A549 (cell line): ENCODE measurements at regions not wholly inside any gene's neighbourhood (a gene's known extent, or its start where the extent isn't known, plus 50 kb on each side); places are given as distances from the start of the nearest gene placed in this dataset.
"Not testable (repeated sequence)": the region's sequence is repeated elsewhere in the genome, so short reads cannot be mapped to it uniquely, and the experiment has no call there.

Experiments used
- ATAC-seq, 2 experiments: fragments of 200-7000 bp in 1 of 2; fragments of >200 bp in 1 of 2; cut with Nextera tagmentation in 1 of 2; cut with Tn5 transposase in 1 of 2; 3 replicates each; pipeline versions ENCODE4 v1.8.0 to v1.9.1; 2018 to 2020; ENCODE audit warnings: mild to moderate bottlenecking in 1 of 2, moderate library complexity in 1 of 2
- CTCF ChIA-PET: fragments of 300-600 bp; sonication (Branson Sonifier 250); formaldehyde crosslinking; extraction: SDS; loops from one replicate; lab custom pipeline; 2021; ENCODE audit warnings: antibody characterized with exemption, inconsistent platforms; lab: Yijun Ruan, JAX
- POLR2A ChIA-PET: fragments of 350-600 bp; formaldehyde crosslinking; extraction: SDS; loops from one replicate; lab custom pipeline; 2021; ENCODE audit warnings: antibody characterized with exemption, inconsistent platforms; lab: Yijun Ruan, JAX
- DNase-seq, 2 experiments: peaks; one replicate each; pipeline versions ENCODE4 v3.0.0 to v3.0.0-alpha.2; 2011 to 2016; ENCODE audit warnings: low read depth in 1 of 2, low spot score in 1 of 2
- FAIRE-seq: peaks from 2 replicates; lab custom pipeline; 2011; peaks lifted over from hg19 to GRCh38; lab: Jason Lieb, UNC
- H3K27ac ChIP-seq, 2 experiments: fragments of >200 bp; sonication (Bioruptor Twin); formaldehyde crosslinking; 3 replicates each; pipeline ENCODE4 v1.5.1; 2016 to 2017
- H3K4me1 ChIP-seq: fragments of >200 bp; sonication (Bioruptor Twin); formaldehyde crosslinking; 3 replicates; pipeline ENCODE4 v1.6.1; 2016
- H3K4me2 ChIP-seq: fragments of >200 bp; sonication (Bioruptor Twin); formaldehyde crosslinking; 3 replicates; pipeline ENCODE4 v1.6.1; 2016
- H3K4me3 ChIP-seq: fragments of >200 bp; sonication (Bioruptor Twin); formaldehyde crosslinking; 3 replicates; pipeline ENCODE4 v1.5.1; 2016
- H3K9me3 ChIP-seq: fragments of >200 bp; sonication (Bioruptor Twin); formaldehyde crosslinking; 3 replicates; pipeline ENCODE4 v1.6.1; 2016
- CBX8 ChIP-seq: fragments of 200-600 bp; sonication (generic); IDR thresholded peaks from 2 replicates; pipeline ENCODE4 v1.6.1; 2016
- CHD2 ChIP-seq: fragments of 150-350 bp; IDR thresholded peaks from 2 replicates; pipeline ENCODE4 v1.6.1; 2014; ENCODE audit warnings: low read length; ENCODE audit not compliant: partially characterized antibody
- E2F6 ChIP-seq: IDR thresholded peaks from 2 replicates; pipeline ENCODE4 v1.6.1; 2012; ENCODE audit warnings: low read depth, borderline replicate concordance
- EHF ChIP-seq: fragments of 250-450 bp; sonication (Bioruptor Pico); IDR thresholded peaks from 2 replicates; pipeline ENCODE4 v1.5.0; 2020; ENCODE audit warnings: mild to moderate bottlenecking
- EHMT2 ChIP-seq: fragments of 200-600 bp; sonication (generic); IDR thresholded peaks from 2 replicates; pipeline ENCODE4 v1.6.1; 2016; ENCODE audit warnings: antibody characterized with exemption, low read depth, mild to moderate bottlenecking, moderate library complexity
- ESRRA ChIP-seq: fragments of 150-350 bp; IDR thresholded peaks from 2 replicates; pipeline ENCODE4 v1.6.1; 2014; ENCODE audit warnings: mild to moderate bottlenecking, low read length, borderline replicate concordance
- FOSL2 ChIP-seq, 2 experiments: fragments of 450-650 bp in 1 of 2; fragments of >200 bp in 1 of 2; sonication (Bioruptor Twin) in 1 of 2; formaldehyde crosslinking; IDR thresholded peaks; 2 replicates each; pipeline versions ENCODE4 v1.5.0 to v1.6.1; 2016 to 2020; ENCODE audit warnings: mild to moderate bottlenecking in 1 of 2, moderate library complexity in 1 of 2
- FOXS1 ChIP-seq: fragments of 250-450 bp; sonication (Bioruptor Pico); IDR thresholded peaks from 2 replicates; pipeline ENCODE4 v1.5.0; 2020; ENCODE audit warnings: mild to moderate bottlenecking, moderate library complexity
- GATA3 ChIP-seq: IDR thresholded peaks from 2 replicates; pipeline ENCODE4 v1.6.1; 2012; ENCODE audit warnings: borderline replicate concordance
- HDAC2 ChIP-seq: fragments of 200-600 bp; sonication (generic); IDR thresholded peaks from 2 replicates; pipeline ENCODE4 v1.6.1; 2016
- HEYL ChIP-seq: fragments of 250-450 bp; sonication (Bioruptor Pico); IDR thresholded peaks from 2 replicates; pipeline ENCODE4 v1.8.0; 2021; ENCODE audit warnings: mild to moderate bottlenecking, moderate library complexity
- HMGXB4 ChIP-seq: fragments of 250-450 bp; sonication (Bioruptor Pico); IDR thresholded peaks from 2 replicates; pipeline ENCODE4 v1.5.0; 2021; ENCODE audit warnings: mild to moderate bottlenecking, moderate library complexity, borderline replicate concordance
- HOXB13 ChIP-seq: fragments of 250-450 bp; sonication (Bioruptor Pico); IDR thresholded peaks from 2 replicates; pipeline ENCODE4 v1.5.0; 2020; ENCODE audit warnings: low read depth, mild to moderate bottlenecking, moderate library complexity
- JUNB ChIP-seq: fragments of >200 bp; sonication (Bioruptor Twin); formaldehyde crosslinking; IDR thresholded peaks from 2 replicates; pipeline ENCODE4 v1.6.1; 2016
- KDM1A ChIP-seq: fragments of 200-600 bp; sonication (generic); IDR thresholded peaks from 2 replicates; pipeline ENCODE4 v1.6.1; 2016; ENCODE audit warnings: low read depth, mild to moderate bottlenecking
- MAX ChIP-seq: IDR thresholded peaks from 2 replicates; pipeline ENCODE4 v1.6.1; 2012
- MAZ ChIP-seq: fragments of 150-350 bp; IDR thresholded peaks from 2 replicates; pipeline ENCODE4 v1.6.1; 2014; ENCODE audit warnings: antibody characterized with exemption, low read depth, low read length, borderline replicate concordance
- NPAS2 ChIP-seq: fragments of 250-450 bp; sonication (Bioruptor Pico); IDR thresholded peaks from 2 replicates; pipeline ENCODE4 v1.8.0; 2022; ENCODE audit warnings: mild to moderate bottlenecking, moderate library complexity, borderline replicate concordance
- NR3C1 ChIP-seq: fragments of >200 bp; sonication (Bioruptor Twin); formaldehyde crosslinking; IDR thresholded peaks from 3 replicates; pipeline ENCODE4 v1.6.1; 2017
- POLR2A ChIP-seq: IDR thresholded peaks from 2 replicates; pipeline ENCODE4 v1.6.1; 2012; ENCODE audit warnings: mild to moderate bottlenecking, low read length
- POLR2AphosphoS2 ChIP-seq: conservative IDR thresholded peaks from 2 replicates; pipeline ENCODE4 v1.6.1; 2012; ENCODE audit warnings: low read length, improper control_type of control experiment, inconsistent platforms
- RCOR1 ChIP-seq: fragments of 150-350 bp; IDR thresholded peaks from 2 replicates; pipeline ENCODE4 v1.6.1; 2014; ENCODE audit warnings: antibody characterized with exemption, low read length, low read depth
- REST ChIP-seq: fragments of 200-600 bp; sonication (generic); IDR thresholded peaks from 2 replicates; pipeline ENCODE4 v1.6.1; 2016; ENCODE audit warnings: antibody characterized with exemption, mild to moderate bottlenecking, moderate library complexity
- SMC3 ChIP-seq: fragments of >200 bp; sonication (Bioruptor Twin); formaldehyde crosslinking; IDR thresholded peaks from 3 replicates; pipeline ENCODE4 v1.6.1; 2018; ENCODE audit warnings: inconsistent platforms
- TP53 ChIP-seq: fragments of 250-450 bp; sonication (Bioruptor Pico); IDR thresholded peaks from 2 replicates; pipeline ENCODE4 v1.5.0; 2021; ENCODE audit warnings: mild to moderate bottlenecking, moderate library complexity
- ZSCAN20 ChIP-seq: fragments of 250-450 bp; sonication (Bioruptor Pico); IDR thresholded peaks from 2 replicates; pipeline ENCODE4 v1.8.0; 2022; ENCODE audit warnings: mild to moderate bottlenecking, moderate library complexity
- WGBS: methylation state at CpG from one replicate; pipeline ENCODE4 v1.1.6; 2017; ENCODE audit errors: missing lambda C conversion rate; 5-methylcytosine and 5-hydroxymethylcytosine counted together

GRCh38 chrY:7793989-7794388 is 882.4 kb upstream of the AMELY start:
- ATAC-seq: no peak
- POLR2A ChIA-PET: no interaction called here
- H3K4me2 ChIP-seq: no peak overlapping the region
- no peak for FAIRE-seq
- WGBS: 4% methylated on average over 2 of the region's 2 CpGs
- no peaks in the 10 kb centered on the region for H3K9me3 ChIP-seq
- DNase-seq: no peak
- no peak overlapping the region for H3K27ac ChIP-seq
- TF ChIP-seq MAX (no peak), GATA3 (no peak), ZSCAN20 (CRISPR knock-in tag) (no peak), E2F6 (no peak), TP53 (no peak), NPAS2 (CRISPR knock-in tag) (no peak), FOXS1 (no peak), EHF (CRISPR knock-in tag) (no peak), HEYL (no peak), HMGXB4 (CRISPR knock-in tag) (no peak), CHD2 (no peak), HOXB13 (CRISPR knock-in tag) (no peak), EHMT2 (no peak), ESRRA (no peak), RCOR1 (no peak)
- H3K4me3 ChIP-seq: no peak overlapping the region
- CTCF ChIA-PET: no interaction called here
- H3K4me1 ChIP-seq: no peaks in the 10 kb centered on the region

GRCh38 chrY:7792431-7792830 is 880.9 kb upstream of the AMELY start:
- no peak overlapping the region for H3K27ac ChIP-seq
- WGBS: 0% methylated on average over 1 of the region's 2 CpGs
- no peaks in the 10 kb centered on the region for H3K4me1 ChIP-seq
- no peak for DNase-seq
- ATAC-seq: no peak
- H3K4me3 ChIP-seq: no peak overlapping the region
- no peak for TF ChIP-seq HDAC2
- TF ChIP-seq JUNB: no peak
- no peak for TF ChIP-seq NR3C1
- no peak for TF ChIP-seq FOXS1
- TF ChIP-seq FOSL2 (IDR thresholded peaks at IDR 0.05): no peak
- no peak for TF ChIP-seq FOSL2 (CRISPR knock-in tag; IDR thresholded peaks at IDR 0.05)
- no peak for TF ChIP-seq MAZ
- no peak for TF ChIP-seq CBX8
- no peak for TF ChIP-seq SMC3
- FAIRE-seq: no peak
- CTCF ChIA-PET: no interaction called here
- no peaks in the 10 kb centered on the region for H3K9me3 ChIP-seq
- H3K4me2 ChIP-seq: no peak overlapping the region
- POLR2A ChIA-PET: no interaction called here

- ChIA-PET POLR2A (no interaction called here), CTCF (no interaction called here)
- ATAC-seq (no peak), DNase-seq (no peak), FAIRE-seq (no peak)
- Histone ChIP-seq H3K9me3 (no peaks in the 10 kb centered on the region), H3K4me2 (no peak overlapping the region), H3K4me3 (no peak overlapping the region), H3K4me1 (no peaks in the 10 kb centered on the region), H3K27ac (no peak overlapping the region)
- 11% methylated on average over 1 of the region's 2 CpGs for WGBS
- TF ChIP-seq POLR2AphosphoS2 (no peak), KDM1A (no peak), HOXB13 (CRISPR knock-in tag) (no peak), EHMT2 (no peak), POLR2A (no peak), REST (no peak), CBX8 (no peak)
Measured at GRCh38 chrY:7781501-7781900, 869.9 kb upstream of the AMELY start.

GRCh38 chrY:7775436-7775835 is 863.9 kb upstream of the AMELY start:
- POLR2A ChIA-PET, H3K27ac ChIP-seq, H3K4me2 ChIP-seq, DNase-seq, ATAC-seq, CTCF ChIA-PET, H3K4me1 ChIP-seq, H3K4me3 ChIP-seq, H3K9me3 ChIP-seq, FAIRE-seq: not testable (repeated sequence)
- WGBS: 0% methylated on average over 2 of the region's 2 CpGs
